H1 (cell line): ENCODE measurements at regions not wholly inside any gene's neighbourhood (a gene's known extent, or its start where the extent isn't known, plus 50 kb on each side); places are given as distances from the start of the nearest gene placed in this dataset.

ENCODE experiments used
- CTCF ChIA-PET: fragments of 300-600 bp; sonication (Branson Sonifier 250); formaldehyde crosslinking; loops from one replicate; lab custom pipeline; 2021; ENCODE audit not compliant: partially characterized antibody; lab: Charles Lee
- POLR2A ChIA-PET: fragments of 300-600 bp; sonication (Branson Sonifier 250); formaldehyde crosslinking; loops from one replicate; lab custom pipeline; 2021; ENCODE audit warnings: inconsistent platforms; ENCODE audit not compliant: partially characterized antibody; lab: Charles Lee
- DNase-seq, 2 experiments: peaks; one replicate each; pipeline versions ENCODE4 v3.0.0 to v3.0.0-alpha.2; 2010 to 2022; ENCODE audit warnings: low spot score in 2 of 2, low read depth in 1 of 2, mixed read lengths in 1 of 2
- FAIRE-seq: peaks from 2 replicates; lab custom pipeline; 2011; peaks lifted over from hg19 to GRCh38; lab: Jason Lieb, UNC
- H2AFZ ChIP-seq: 2 replicates; pipeline ENCODE4 v1.8.1; 2012; ENCODE audit warnings: low read length, inconsistent platforms
- H2AK5ac ChIP-seq: 2 replicates; pipeline ENCODE4 v1.6.1; 2013; ENCODE audit warnings: low read depth, low read length
- H2BK120ac ChIP-seq: replicated peaks from 2 replicates; pipeline ENCODE3; 2013; ENCODE audit warnings: low read depth, low read length, inconsistent platforms
- H2BK12ac ChIP-seq: 2 replicates; pipeline ENCODE4 v1.6.1; 2013; ENCODE audit warnings: low read depth, low read length
- H2BK15ac ChIP-seq: 2 replicates; pipeline ENCODE4 v1.6.1; 2013; ENCODE audit warnings: low read length
- H2BK20ac ChIP-seq: 2 replicates; pipeline ENCODE4 v1.6.1; 2013; ENCODE audit warnings: low read length
- H2BK5ac ChIP-seq: 2 replicates; pipeline ENCODE4 v1.6.1; 2013; ENCODE audit warnings: low read depth, low read length
- H3K14ac ChIP-seq: 2 replicates; pipeline ENCODE4 v1.6.1; 2013; ENCODE audit warnings: inconsistent platforms; ENCODE audit not compliant: insufficient read length
- H3K18ac ChIP-seq: 2 replicates; pipeline ENCODE4 v1.6.1; 2013; ENCODE audit warnings: low read length; ENCODE audit errors: extremely low read depth
- H3K23ac ChIP-seq: 2 replicates; pipeline ENCODE4 v1.6.1; 2013; ENCODE audit warnings: inconsistent platforms; ENCODE audit not compliant: insufficient read length
- H3K23me2 ChIP-seq: 2 replicates; pipeline ENCODE4 v1.6.1; 2013; ENCODE audit warnings: low read depth, low read length
- H3K27ac ChIP-seq: 2 replicates; pipeline ENCODE4 v1.6.1; 2011; ENCODE audit warnings: low read depth, low read length, inconsistent platforms
- H3K27me3 ChIP-seq, 4 experiments: replicated peaks in 1 of 4; 1 replicate in 1 of 4; 2 replicates in 3 of 4; pipeline versions ENCODE4 v1.6.1 to v1.8.1; 2011 to 2013; ENCODE audit warnings: low read length in 3 of 4, mild to moderate bottlenecking in 3 of 4, inconsistent platforms in 2 of 4, mixed read lengths in 2 of 4, moderate library complexity in 1 of 4; ENCODE audit not compliant: control insufficient read depth in 3 of 4, insufficient read depth in 3 of 4; ENCODE audit errors: extremely low read depth in 1 of 4
- H3K36me3 ChIP-seq, 4 experiments: 2 replicates each; pipeline versions ENCODE4 v1.6.1 to v1.8.1; 2011 to 2013; ENCODE audit warnings: mild to moderate bottlenecking in 4 of 4, low read length in 3 of 4, moderate library complexity in 2 of 4, control low read depth in 1 of 4, inconsistent platforms in 1 of 4; ENCODE audit not compliant: insufficient read depth in 4 of 4, control insufficient read depth in 2 of 4
- H3K4ac ChIP-seq: replicated peaks from 2 replicates; pipeline ENCODE3; 2013; ENCODE audit warnings: low read length, low read depth, mixed read lengths, inconsistent platforms; ENCODE audit not compliant: insufficient read length
- H3K4me1 ChIP-seq, 4 experiments: replicated peaks in 1 of 4; 1 replicate in 1 of 4; 2 replicates in 3 of 4; pipeline versions ENCODE4 v1.6.1 to v1.8.1; 2011 to 2013; ENCODE audit warnings: low read length in 3 of 4, inconsistent platforms in 2 of 4, mixed read lengths in 1 of 4; ENCODE audit not compliant: insufficient read depth in 4 of 4, control insufficient read depth in 3 of 4
- H3K4me2 ChIP-seq, 2 experiments: 2 replicates each; pipeline versions ENCODE4 v1.6.1 to v1.8.1; 2011 to 2013; ENCODE audit warnings: low read depth in 2 of 2, low read length in 2 of 2, control low read depth in 1 of 2, inconsistent platforms in 1 of 2, mild to moderate bottlenecking in 1 of 2; ENCODE audit not compliant: insufficient read depth in 1 of 2
- H3K4me3 ChIP-seq, 4 experiments: fragments of 200-600, 300-600 bp in 1 of 4; sonication (generic), shearing (Covaris generic), sonication (Bioruptor Twin) in 1 of 4; 2 replicates each; pipeline versions ENCODE4 v1.5.1 to v1.8.1; 2011 to 2016; ENCODE audit warnings: low read length in 4 of 4, low read depth in 3 of 4, control low read depth in 2 of 4, inconsistent platforms in 2 of 4, mild to moderate bottlenecking in 2 of 4, mixed read lengths in 1 of 4, moderate library complexity in 1 of 4; ENCODE audit not compliant: insufficient read depth in 2 of 4; ENCODE audit errors: extremely low read depth in 1 of 4
- H3K56ac ChIP-seq: replicated peaks from 2 replicates; pipeline ENCODE3; 2013; ENCODE audit warnings: low read depth, mild to moderate bottlenecking, mixed read lengths, low read length, inconsistent platforms; ENCODE audit not compliant: insufficient read length
- H3K79me1 ChIP-seq: 2 replicates; pipeline ENCODE4 v1.6.1; 2013; ENCODE audit warnings: low read depth, low read length, control low read depth
- H3K79me2 ChIP-seq, 2 experiments: 2 replicates each; pipeline versions ENCODE4 v1.6.1 to v1.8.1; 2012 to 2013; ENCODE audit warnings: low read length in 2 of 2, mild to moderate bottlenecking in 2 of 2, inconsistent platforms in 1 of 2; ENCODE audit not compliant: insufficient read depth in 2 of 2, control insufficient read depth in 1 of 2
- H3K9ac ChIP-seq, 4 experiments: replicated peaks in 1 of 4; 1 replicate in 1 of 4; 2 replicates in 3 of 4; pipeline versions ENCODE4 v1.6.1 to v1.8.1; 2011 to 2013; ENCODE audit warnings: low read depth in 3 of 4, low read length in 3 of 4, control low read depth in 2 of 4, mild to moderate bottlenecking in 2 of 4, moderate library complexity in 2 of 4, inconsistent platforms in 1 of 4; ENCODE audit errors: extremely low read depth in 1 of 4
- H3K9me3 ChIP-seq, 2 experiments: 2 replicates each; pipeline versions ENCODE4 v1.6.1 to v1.8.1; 2012 to 2013; ENCODE audit warnings: mild to moderate bottlenecking in 2 of 2, moderate library complexity in 2 of 2, control low read depth in 1 of 2, inconsistent platforms in 1 of 2, low read depth in 1 of 2, low read length in 1 of 2, mixed read lengths in 1 of 2; ENCODE audit not compliant: insufficient read depth in 2 of 2
- H4K20me1 ChIP-seq, 2 experiments: replicated peaks in 1 of 2; 2 replicates each; pipeline versions ENCODE3 to v1.8.1; 2011 to 2013; ENCODE audit warnings: inconsistent platforms in 2 of 2, low read length in 2 of 2, mild to moderate bottlenecking in 1 of 2; ENCODE audit not compliant: insufficient read depth in 2 of 2, control insufficient read depth in 1 of 2
- H4K5ac ChIP-seq: 2 replicates; pipeline ENCODE4 v1.6.1; 2013; ENCODE audit warnings: low read length, low read depth, mixed read lengths, inconsistent platforms; ENCODE audit not compliant: insufficient read length
- H4K8ac ChIP-seq: 2 replicates; pipeline ENCODE4 v1.8.0; 2013; ENCODE audit warnings: mild to moderate bottlenecking, moderate library complexity, low read length, inconsistent platforms; ENCODE audit not compliant: insufficient read depth; ENCODE audit errors: extremely low read depth
- H4K91ac ChIP-seq: replicated peaks from 2 replicates; pipeline ENCODE3; 2013; ENCODE audit warnings: low read length, mixed read lengths, inconsistent platforms; ENCODE audit not compliant: insufficient read length
- CBX5 ChIP-seq: fragments of 300-800, 300-1000 bp; sonication (generic); IDR thresholded peaks from 2 replicates; pipeline ENCODE4 v1.7.1; 2016; ENCODE audit warnings: antibody characterized with exemption, low read length, low read depth
- EZH2 ChIP-seq: fragments of 200-600 bp; sonication (generic); IDR thresholded peaks from 2 replicates; pipeline ENCODE4 v1.7.1; 2012; ENCODE audit warnings: low read depth, mild to moderate bottlenecking, moderate library complexity, low read length, inconsistent platforms; ENCODE audit not compliant: severe bottlenecking
- KDM5A ChIP-seq: fragments of 200-600 bp; IDR thresholded peaks from 2 replicates; pipeline ENCODE4 v1.7.1; 2012; ENCODE audit warnings: mild to moderate bottlenecking, low read length, inconsistent platforms, mixed read lengths
- POLR2AphosphoS5 ChIP-seq: IDR thresholded peaks from 2 replicates; pipeline ENCODE4 v1.6.1; 2011; ENCODE audit warnings: low read depth, low read length
- SIRT6 ChIP-seq: IDR thresholded peaks from one replicate; pipeline ENCODE4 v1.7.1; 2012; ENCODE audit warnings: low read length, inconsistent platforms
- TCF12 ChIP-seq: IDR thresholded peaks from 2 replicates; pipeline ENCODE4 v1.6.1; 2011; ENCODE audit warnings: low read depth, mild to moderate bottlenecking, low read length
- USF2 ChIP-seq: IDR thresholded peaks from 2 replicates; pipeline ENCODE4 v1.6.1; 2011; ENCODE audit warnings: low read length, improper control_type of control experiment
- WGBS, 2 experiments: shearing (Covaris generic) in 1 of 2; methylation state at CpG; one replicate each; pipeline versions ENCODE4 v1.1.6 to v1.1.7; 2013 to 2015; ENCODE audit warnings: low lambda C conversion rate in 2 of 2, mixed read lengths in 2 of 2, inconsistent platforms in 1 of 2, low coverage in 1 of 2, missing lambda C conversion rate in 1 of 2; ENCODE audit not compliant: insufficient replicate concordance in 2 of 2, insufficient coverage in 1 of 2, insufficient read length in 1 of 2; ENCODE audit errors: extremely low coverage in 1 of 2, missing lambda C conversion rate in 1 of 2; 5-methylcytosine and 5-hydroxymethylcytosine counted together

GRCh38 chr5:118366429-118366828 is 621.9 kb downstream of the DTWD2 start:
- Histone ChIP-seq H3K4me2 (no peak overlapping the region), H4K20me1 (no peaks in the 10 kb centered on the region), H3K4me1 (no peaks in the 10 kb centered on the region), H2AK5ac (no peak overlapping the region), H4K5ac (no peak overlapping the region), H3K4ac (no peak overlapping the region), H3K79me2 (no peaks in the 10 kb centered on the region), H2AFZ (no peak overlapping the region), H3K23ac (no peak overlapping the region), H4K91ac (no peak overlapping the region), H3K18ac (no peak overlapping the region), H3K56ac (no peak overlapping the region), H3K27ac (no peak overlapping the region), H3K14ac (no peak overlapping the region), H3K27me3 (no peaks in the 10 kb centered on the region), H3K9ac (no peak overlapping the region), H3K23me2 (no peaks in the 10 kb centered on the region), H2BK12ac (no peak overlapping the region), H3K9me3 (no peaks in the 10 kb centered on the region), H3K4me3 (no peak overlapping the region), H2BK120ac (no peak overlapping the region), H3K36me3 (no peaks in the 10 kb centered on the region), H2BK5ac (no peak overlapping the region), H2BK20ac (no peak overlapping the region), H3K79me1 (no peaks in the 10 kb centered on the region), H2BK15ac (no peak overlapping the region), H4K8ac (no peak overlapping the region)
- CTCF ChIA-PET: no interaction called here
- POLR2A ChIA-PET: no interaction called here
- DNase-seq (no peak), FAIRE-seq (no peak)
- WGBS, 2 experiments: 90% methylated on average over 3 of the region's 3 CpGs; no CpG with 5 or more reads in 1 of the 2 experiments
- TF ChIP-seq EZH2: no peak
- TF ChIP-seq SIRT6: no peak
- no peak for TF ChIP-seq TCF12
- no peak for TF ChIP-seq POLR2AphosphoS5
- no peak for TF ChIP-seq CBX5
- no peak for TF ChIP-seq USF2
- TF ChIP-seq KDM5A: no peak
